DOHH2 (cell line): ENCODE measurements at regions not wholly inside any gene's neighbourhood (a gene's known extent, or its start where the extent isn't known, plus 50 kb on each side); places are given as distances from the start of the nearest gene placed in this dataset.

ENCODE experiments used
- EZH2phosphoT487 ChIP-seq: fragments of 200-600 bp; sonication (generic); IDR thresholded peaks from 2 replicates; pipeline ENCODE4 v1.6.1; 2017; ENCODE audit warnings: borderline replicate concordance, mild to moderate bottlenecking, antibody characterized with exemption, low read length, moderate library complexity, mixed read lengths
- TF ChIP-seq, protein P1 (sequence below): fragments of 200-600 bp; sonication (generic); IDR thresholded peaks from one replicate; pipeline ENCODE4 v1.5.1; 2014; ENCODE audit warnings: antibody characterized with exemption, mild to moderate bottlenecking, low read depth, low read length; ENCODE audit not compliant: poor library complexity, severe bottlenecking

DNA sequence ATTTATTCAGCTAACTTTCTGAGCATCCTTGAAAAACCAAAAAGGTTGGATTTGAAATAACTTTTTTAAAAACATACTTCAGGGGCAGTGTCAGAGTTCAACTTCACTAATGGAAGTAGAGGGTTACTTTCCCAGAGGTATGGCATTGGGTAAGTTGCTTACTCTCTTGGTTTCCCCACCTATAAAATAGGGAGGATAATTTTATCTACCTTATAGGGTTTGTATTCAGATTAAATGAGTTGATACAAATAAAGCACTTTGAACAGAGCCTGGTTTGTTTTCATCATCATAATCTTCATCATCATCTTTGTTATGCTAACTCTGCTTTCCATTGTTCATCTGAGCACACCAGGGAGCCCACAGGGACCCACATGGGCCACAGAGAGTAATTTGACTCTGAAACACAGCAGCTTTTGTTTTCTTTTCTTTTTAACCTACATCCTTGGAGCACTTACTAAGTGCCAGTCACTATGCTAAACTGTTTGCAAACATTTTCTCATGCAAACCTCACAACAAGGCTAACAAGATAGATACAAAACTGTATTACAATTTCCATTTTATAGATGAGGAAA is 179.1 kb upstream of the SLC24A2 start:
- TF ChIP-seq, protein P1, sequence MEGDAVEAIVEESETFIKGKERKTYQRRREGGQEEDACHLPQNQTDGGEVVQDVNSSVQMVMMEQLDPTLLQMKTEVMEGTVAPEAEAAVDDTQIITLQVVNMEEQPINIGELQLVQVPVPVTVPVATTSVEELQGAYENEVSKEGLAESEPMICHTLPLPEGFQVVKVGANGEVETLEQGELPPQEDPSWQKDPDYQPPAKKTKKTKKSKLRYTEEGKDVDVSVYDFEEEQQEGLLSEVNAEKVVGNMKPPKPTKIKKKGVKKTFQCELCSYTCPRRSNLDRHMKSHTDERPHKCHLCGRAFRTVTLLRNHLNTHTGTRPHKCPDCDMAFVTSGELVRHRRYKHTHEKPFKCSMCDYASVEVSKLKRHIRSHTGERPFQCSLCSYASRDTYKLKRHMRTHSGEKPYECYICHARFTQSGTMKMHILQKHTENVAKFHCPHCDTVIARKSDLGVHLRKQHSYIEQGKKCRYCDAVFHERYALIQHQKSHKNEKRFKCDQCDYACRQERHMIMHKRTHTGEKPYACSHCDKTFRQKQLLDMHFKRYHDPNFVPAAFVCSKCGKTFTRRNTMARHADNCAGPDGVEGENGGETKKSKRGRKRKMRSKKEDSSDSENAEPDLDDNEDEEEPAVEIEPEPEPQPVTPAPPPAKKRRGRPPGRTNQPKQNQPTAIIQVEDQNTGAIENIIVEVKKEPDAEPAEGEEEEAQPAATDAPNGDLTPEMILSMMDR: no peak
- no peak for TF ChIP-seq EZH2phosphoT487
